ENCODE measurements at regions not wholly inside any gene's neighbourhood (a gene's known extent, or its start where the extent isn't known, plus 50 kb on each side); places are given as distances from the start of the nearest gene placed in this dataset.

DNA sequence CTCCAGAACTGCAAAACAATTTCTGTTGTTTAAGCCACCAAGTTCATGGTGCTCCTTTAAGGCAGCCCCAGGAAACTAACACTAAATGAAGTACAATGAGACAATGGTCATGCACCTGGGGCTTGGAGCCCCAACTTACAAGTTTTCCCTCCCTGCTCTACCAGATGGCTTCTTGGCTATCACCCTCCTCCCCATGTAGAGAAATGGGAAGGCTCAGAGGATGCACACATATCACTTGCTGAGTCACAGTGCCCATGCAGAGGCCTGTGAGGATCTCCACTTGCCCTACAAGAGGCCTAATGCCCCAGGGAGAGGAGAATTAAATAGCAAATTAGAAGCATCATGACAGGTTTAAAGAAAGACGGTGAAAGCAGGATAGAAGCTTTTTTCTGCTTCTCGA lies 270.9 kb downstream of the TTC32 start (continued):
- TF ChIP-seq CHD4 (IDR thresholded peaks at IDR 0.05; ENCODE audit: borderline replicate concordance, low read length) (no peak), HNF4A (CRISPR knock-in tag; IDR thresholded peaks at IDR 0.05) (no peak), ZNF563 (CRISPR knock-in tag; IDR thresholded peaks at IDR 0.05) (no peak), ARID2 (CRISPR knock-in tag; IDR thresholded peaks at IDR 0.05; ENCODE audit: borderline replicate concordance) (no peak)

DNA sequence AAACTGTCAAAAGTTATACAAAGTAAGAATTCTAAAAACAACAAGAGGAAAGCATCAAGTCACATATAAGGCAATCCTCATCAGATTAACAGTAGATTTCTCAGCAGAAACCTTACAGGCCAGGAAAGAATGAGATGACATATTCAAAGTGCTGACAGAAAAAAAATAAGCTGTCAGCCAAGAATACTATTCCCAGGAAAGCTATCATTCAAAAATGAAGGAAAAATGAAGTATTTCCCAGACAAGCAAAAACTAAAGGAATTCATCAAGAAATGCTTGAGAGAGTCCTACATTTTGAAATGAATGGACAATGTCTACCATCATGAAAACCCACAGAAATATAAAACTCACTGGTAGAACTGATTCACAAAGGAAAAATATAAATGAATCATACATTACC lies 268.9 kb upstream of the OSR1 start:
- H2AFZ ChIP-seq (ENCODE audit: low read length): no peak overlapping the region
- H3K79me2 ChIP-seq (ENCODE audit: insufficient read depth, low read length): no peaks in the 10 kb centered on the region
- no peaks in the 10 kb centered on the region for H4K20me1 ChIP-seq (ENCODE audit: insufficient read depth, low read length)
- no peak overlapping the region for H3K4me3 ChIP-seq (replicated peaks in 1 of 3; ENCODE audit: insufficient read depth in 1 of 3, low read depth in 2 of 3, low read length in 3 of 3)
- TF ChIP-seq TBP (CRISPR knock-in tag; IDR thresholded peaks at IDR 0.05): no peak
- no peak for TF ChIP-seq NAIF1 (CRISPR knock-in tag; IDR thresholded peaks at IDR 0.05; ENCODE audit: borderline replicate concordance)
- TF ChIP-seq, protein P1, sequence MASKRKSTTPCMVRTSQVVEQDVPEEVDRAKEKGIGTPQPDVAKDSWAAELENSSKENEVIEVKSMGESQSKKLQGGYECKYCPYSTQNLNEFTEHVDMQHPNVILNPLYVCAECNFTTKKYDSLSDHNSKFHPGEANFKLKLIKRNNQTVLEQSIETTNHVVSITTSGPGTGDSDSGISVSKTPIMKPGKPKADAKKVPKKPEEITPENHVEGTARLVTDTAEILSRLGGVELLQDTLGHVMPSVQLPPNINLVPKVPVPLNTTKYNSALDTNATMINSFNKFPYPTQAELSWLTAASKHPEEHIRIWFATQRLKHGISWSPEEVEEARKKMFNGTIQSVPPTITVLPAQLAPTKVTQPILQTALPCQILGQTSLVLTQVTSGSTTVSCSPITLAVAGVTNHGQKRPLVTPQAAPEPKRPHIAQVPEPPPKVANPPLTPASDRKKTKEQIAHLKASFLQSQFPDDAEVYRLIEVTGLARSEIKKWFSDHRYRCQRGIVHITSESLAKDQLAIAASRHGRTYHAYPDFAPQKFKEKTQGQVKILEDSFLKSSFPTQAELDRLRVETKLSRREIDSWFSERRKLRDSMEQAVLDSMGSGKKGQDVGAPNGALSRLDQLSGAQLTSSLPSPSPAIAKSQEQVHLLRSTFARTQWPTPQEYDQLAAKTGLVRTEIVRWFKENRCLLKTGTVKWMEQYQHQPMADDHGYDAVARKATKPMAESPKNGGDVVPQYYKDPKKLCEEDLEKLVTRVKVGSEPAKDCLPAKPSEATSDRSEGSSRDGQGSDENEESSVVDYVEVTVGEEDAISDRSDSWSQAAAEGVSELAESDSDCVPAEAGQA (IDR thresholded peaks at IDR 0.05; ENCODE audit: low read depth): no peak
- TF ChIP-seq, protein P1 (CRISPR knock-in tag; IDR thresholded peaks at IDR 0.05; ENCODE audit: borderline replicate concordance): no peak
- no peak for TF ChIP-seq RARA (CRISPR knock-in tag; IDR thresholded peaks at IDR 0.05)
- TF ChIP-seq HOXA5 (CRISPR knock-in tag; IDR thresholded peaks at IDR 0.05): no peak
- in situ Hi-C loops (cut with HindIII; ENCODE audit: extremely low pct_ligation_motif_present, low pct_unique_long_range_greater_than_20kb) (no loop called here), intact Hi-C loops (cut with micrococcal nuclease; ENCODE audit: unreplicated experiment) (no loop called here)
- FAIRE-seq (no peak), DNase-seq (ENCODE audit: low spot score) (no peak), ATAC-seq (no peak)
- H3K27ac ChIP-seq (ENCODE audit: extremely low read length, insufficient read depth, low read length): no peak overlapping the region
- H3K9ac ChIP-seq (ENCODE audit: insufficient read depth, low read depth, low read length): no peak overlapping the region
- ChIA-PET POLR2A (no interaction called here), CTCF (ENCODE audit: low intra/inter-chr PET ratio, low total read pairs) (no interaction called here)
- no peak overlapping the region for H3K4me2 ChIP-seq (ENCODE audit: low read depth, low read length)
- no peaks in the 10 kb centered on the region for H3K36me3 ChIP-seq (replicated peaks in 1 of 2; ENCODE audit: control insufficient read depth in 1 of 2, insufficient read depth in 2 of 2, low read length in 2 of 2)
- H3K4me1 ChIP-seq (ENCODE audit: insufficient read depth, low read length): no peaks in the 10 kb centered on the region
- no TSS peak for BruUV-seq (replicated peaks)
- 0 out of 5 replicates have a peak, but pooled peaks cover 0 to 1% of the 10 kb centered on the region in 2 experiments for H3K27me3 ChIP-seq (ENCODE audit: control insufficient read depth in 1 of 2, insufficient read depth in 2 of 2, low read length in 2 of 2)
- peaks cover 7% of the 10 kb centered on the region; the same call in 1 of the 2 replicates for H3K9me3 ChIP-seq (ENCODE audit: low read length)

Measured in HepG2 (cell line).